B cell (primary cell): ENCODE measurements at regions not wholly inside any gene's neighbourhood (a gene's known extent, or its start where the extent isn't known, plus 50 kb on each side); places are given as distances from the start of the nearest gene placed in this dataset.

ENCODE experiments used
- ATAC-seq: fragments of 200-7000 bp; cut with Tn5 transposase; one replicate; pipeline ENCODE4 v1.10.0; 2021; ENCODE audit warnings: low read depth, mild to moderate bottlenecking, moderate number of reproducible peaks, moderate library complexity
- CTCF ChIA-PET: fragments of 350-600 bp; sonication (Branson Sonifier 250); formaldehyde crosslinking; loops from one replicate; lab custom pipeline; 2021; ENCODE audit warnings: antibody characterized with exemption, inconsistent platforms; lab: Charles Lee
- POLR2A ChIA-PET: fragments of 350-600 bp; sonication (Branson Sonifier 250); formaldehyde crosslinking; loops from one replicate; lab custom pipeline; 2021; ENCODE audit warnings: antibody characterized with exemption; lab: Charles Lee
- DNase-seq: peaks from one replicate; pipeline ENCODE4 v3.0.0; 2013
- H2AFZ ChIP-seq: 2 replicates; pipeline ENCODE4 v1.6.1; 2012; ENCODE audit warnings: mild to moderate bottlenecking, low read depth, low read length; ENCODE audit not compliant: insufficient read depth, poor library complexity, severe bottlenecking
- H3K27ac ChIP-seq, 2 donors: 1 replicate in 1 of 2; 2 replicates in 1 of 2; pipeline ENCODE4 v1.5.1; 2012 to 2013; ENCODE audit warnings: low read length in 2 of 2, mild to moderate bottlenecking in 2 of 2, moderate library complexity in 1 of 2
- H3K27me3 ChIP-seq, 4 experiments: fragments of 200-600 bp in 1 of 4; sonication (generic) in 1 of 4; replicated peaks in 1 of 4; 1 replicate in 2 of 4; 2 replicates in 2 of 4; pipeline versions ENCODE4 v1.6.1 to v1.7.0; 2013 to 2016; ENCODE audit warnings: low read length in 3 of 4, mild to moderate bottlenecking in 2 of 4, mixed read lengths in 1 of 4, moderate library complexity in 1 of 4; ENCODE audit not compliant: insufficient read depth in 4 of 4, control insufficient read depth in 3 of 4; ENCODE audit errors: control extremely low read depth in 1 of 4
- H3K36me3 ChIP-seq, 2 experiments: replicated peaks in 1 of 2; 1 replicate in 1 of 2; 2 replicates in 1 of 2; pipeline versions ENCODE4 v1.6.1 to v1.7.1; 2013; ENCODE audit warnings: low read length in 1 of 2; ENCODE audit not compliant: insufficient read depth in 2 of 2, control insufficient read depth in 1 of 2; ENCODE audit errors: control extremely low read depth in 1 of 2, extremely low read depth in 1 of 2
- H3K4me1 ChIP-seq, 2 donors: fragments of 200-600 bp in 1 of 2; sonication (generic) in 1 of 2; 1 replicate in 1 of 2; 2 replicates in 1 of 2; pipeline versions ENCODE4 v1.5.1 to v1.6.1; 2013 to 2017; ENCODE audit warnings: low read length in 2 of 2; ENCODE audit not compliant: control insufficient read depth in 2 of 2, insufficient read depth in 2 of 2
- H3K4me2 ChIP-seq: replicated peaks from 2 replicates; pipeline ENCODE3; 2012; ENCODE audit warnings: mild to moderate bottlenecking, low read depth, low read length; ENCODE audit not compliant: poor library complexity, severe bottlenecking
- H3K4me3 ChIP-seq, 5 experiments: fragments of 200-600 bp in 1 of 5; sonication (generic) in 1 of 5; 1 replicate in 3 of 5; 2 replicates in 2 of 5; pipeline versions ENCODE4 v1.5.1 to v1.7.0; 2011 to 2016; ENCODE audit warnings: low read length in 4 of 5, mild to moderate bottlenecking in 4 of 5, low read depth in 2 of 5, control low read depth in 1 of 5, moderate library complexity in 1 of 5; ENCODE audit not compliant: insufficient read depth in 1 of 5; ENCODE audit errors: control extremely low read depth in 1 of 5, extremely low read depth in 1 of 5
- H3K79me2 ChIP-seq: fragments of 200-600 bp; sonication (generic); one replicate; pipeline ENCODE4 v1.6.0; 2016; ENCODE audit warnings: low read length; ENCODE audit not compliant: control insufficient read depth, insufficient read depth
- H3K9ac ChIP-seq: fragments of 200-600 bp; sonication (generic); 2 replicates; pipeline ENCODE4 v1.6.1; 2017; ENCODE audit warnings: mild to moderate bottlenecking, low read length, moderate library complexity
- H3K9me3 ChIP-seq, 3 donors: one replicate each; pipeline versions ENCODE4 v1.6.1 to v1.7.1; 2013; ENCODE audit warnings: low read length in 2 of 3; ENCODE audit not compliant: control insufficient read depth in 2 of 3, insufficient read depth in 1 of 3; ENCODE audit errors: control extremely low read depth in 1 of 3
- H4K20me1 ChIP-seq: 2 replicates; pipeline ENCODE4 v1.6.0; 2012; ENCODE audit warnings: mild to moderate bottlenecking, low read length; ENCODE audit not compliant: insufficient read depth, control insufficient read depth, poor library complexity, severe bottlenecking
- H3K27ac Mint-ChIP-seq: one replicate; pipeline ENCODE4 v1.8.0; 2021; ENCODE audit warnings: mixed read lengths
- H3K27me3 Mint-ChIP-seq: one replicate; pipeline ENCODE4 v1.8.0; 2021; ENCODE audit warnings: mixed read lengths
- H3K4me1 Mint-ChIP-seq: one replicate; pipeline ENCODE4 v1.8.0; 2021; ENCODE audit warnings: mixed read lengths
- H3K4me3 Mint-ChIP-seq: one replicate; pipeline ENCODE4 v1.8.0; 2021; ENCODE audit warnings: mixed read lengths
- H3K9me3 Mint-ChIP-seq: one replicate; pipeline ENCODE4 v1.8.0; 2022; ENCODE audit warnings: mixed read lengths; ENCODE audit not compliant: insufficient read depth
- EZH2 ChIP-seq: IDR thresholded peaks from 2 replicates; pipeline ENCODE4 v1.6.1; 2012; ENCODE audit warnings: borderline replicate concordance, low read depth, mild to moderate bottlenecking, moderate library complexity, low read length; ENCODE audit not compliant: insufficient read depth, poor library complexity, severe bottlenecking
- WGBS: methylation state at CpG from one replicate; pipeline ENCODE4 v1.1.5; 2013; ENCODE audit warnings: missing lambda C conversion rate; ENCODE audit not compliant: insufficient coverage; 5-methylcytosine and 5-hydroxymethylcytosine counted together
- intact Hi-C: fragments of 100-400 bp; cut with micrococcal nuclease; formaldehyde crosslinking; loops from one replicate; pipeline ENCODE4 v1.10.0; 2022
- TF ChIP-seq, protein P1 (sequence below): fragments of 200-600 bp; IDR thresholded peaks from one replicate; pipeline ENCODE4 v1.8.0; 2022; ENCODE audit warnings: antibody characterized with exemption, mild to moderate bottlenecking

DNA sequence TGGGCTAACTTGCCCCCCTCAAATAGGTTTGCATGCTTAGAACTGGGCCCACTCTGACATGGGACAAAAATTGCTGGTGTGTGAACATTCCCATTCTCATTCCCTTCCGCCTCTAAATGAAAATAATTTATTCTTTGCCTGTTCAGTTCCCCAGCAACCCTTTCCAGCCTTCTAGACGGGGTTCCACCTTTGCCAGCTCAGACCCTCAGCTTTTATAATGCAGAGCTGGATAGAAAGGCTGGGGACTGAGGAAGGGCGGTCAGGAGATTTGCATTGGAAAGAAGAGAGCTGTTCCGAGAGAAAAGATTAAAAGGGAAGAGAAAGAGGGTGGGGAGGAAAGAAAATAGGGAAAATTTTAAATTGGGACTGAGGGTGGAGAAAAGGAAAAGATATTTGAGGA, 151.1 kb upstream of the WSCD1 start:
- no peak overlapping the region for H3K4me3 Mint-ChIP-seq
- H3K27ac Mint-ChIP-seq: no peak overlapping the region
- no peaks in the 10 kb centered on the region for H3K36me3 ChIP-seq
- DNase-seq (no peak), ATAC-seq (no peak)
- CTCF ChIA-PET: no interaction called here
- no peak overlapping the region for H2AFZ ChIP-seq
- H3K9me3 ChIP-seq: peaks cover 0 to 4% (median 0%) of the 10 kb centered on the region in 3 donors
- 83% methylated on average over 2 of the region's 4 CpGs for WGBS
- peaks cover 0 to 3% (median 0%) of the 10 kb centered on the region in 4 experiments for H3K27me3 ChIP-seq
- POLR2A ChIA-PET: no interaction called here
- no peak overlapping the region for H3K9ac ChIP-seq
- no peaks in the 10 kb centered on the region for H3K4me1 ChIP-seq
- no peak overlapping the region for H3K4me2 ChIP-seq
- no peak overlapping the region for H3K27ac ChIP-seq
- H3K9me3 Mint-ChIP-seq: no peaks in the 10 kb centered on the region
- intact Hi-C loops: no loop called here
- H3K79me2 ChIP-seq: no peaks in the 10 kb centered on the region
- H3K27me3 Mint-ChIP-seq: peaks cover 2% of the 10 kb centered on the region
- no peak for TF ChIP-seq EZH2
- TF ChIP-seq, protein P1, sequence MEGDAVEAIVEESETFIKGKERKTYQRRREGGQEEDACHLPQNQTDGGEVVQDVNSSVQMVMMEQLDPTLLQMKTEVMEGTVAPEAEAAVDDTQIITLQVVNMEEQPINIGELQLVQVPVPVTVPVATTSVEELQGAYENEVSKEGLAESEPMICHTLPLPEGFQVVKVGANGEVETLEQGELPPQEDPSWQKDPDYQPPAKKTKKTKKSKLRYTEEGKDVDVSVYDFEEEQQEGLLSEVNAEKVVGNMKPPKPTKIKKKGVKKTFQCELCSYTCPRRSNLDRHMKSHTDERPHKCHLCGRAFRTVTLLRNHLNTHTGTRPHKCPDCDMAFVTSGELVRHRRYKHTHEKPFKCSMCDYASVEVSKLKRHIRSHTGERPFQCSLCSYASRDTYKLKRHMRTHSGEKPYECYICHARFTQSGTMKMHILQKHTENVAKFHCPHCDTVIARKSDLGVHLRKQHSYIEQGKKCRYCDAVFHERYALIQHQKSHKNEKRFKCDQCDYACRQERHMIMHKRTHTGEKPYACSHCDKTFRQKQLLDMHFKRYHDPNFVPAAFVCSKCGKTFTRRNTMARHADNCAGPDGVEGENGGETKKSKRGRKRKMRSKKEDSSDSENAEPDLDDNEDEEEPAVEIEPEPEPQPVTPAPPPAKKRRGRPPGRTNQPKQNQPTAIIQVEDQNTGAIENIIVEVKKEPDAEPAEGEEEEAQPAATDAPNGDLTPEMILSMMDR: no peak
- no peaks in the 10 kb centered on the region for H3K4me1 Mint-ChIP-seq
- H3K4me3 ChIP-seq: no peak overlapping the region
- no peaks in the 10 kb centered on the region for H4K20me1 ChIP-seq

DNA sequence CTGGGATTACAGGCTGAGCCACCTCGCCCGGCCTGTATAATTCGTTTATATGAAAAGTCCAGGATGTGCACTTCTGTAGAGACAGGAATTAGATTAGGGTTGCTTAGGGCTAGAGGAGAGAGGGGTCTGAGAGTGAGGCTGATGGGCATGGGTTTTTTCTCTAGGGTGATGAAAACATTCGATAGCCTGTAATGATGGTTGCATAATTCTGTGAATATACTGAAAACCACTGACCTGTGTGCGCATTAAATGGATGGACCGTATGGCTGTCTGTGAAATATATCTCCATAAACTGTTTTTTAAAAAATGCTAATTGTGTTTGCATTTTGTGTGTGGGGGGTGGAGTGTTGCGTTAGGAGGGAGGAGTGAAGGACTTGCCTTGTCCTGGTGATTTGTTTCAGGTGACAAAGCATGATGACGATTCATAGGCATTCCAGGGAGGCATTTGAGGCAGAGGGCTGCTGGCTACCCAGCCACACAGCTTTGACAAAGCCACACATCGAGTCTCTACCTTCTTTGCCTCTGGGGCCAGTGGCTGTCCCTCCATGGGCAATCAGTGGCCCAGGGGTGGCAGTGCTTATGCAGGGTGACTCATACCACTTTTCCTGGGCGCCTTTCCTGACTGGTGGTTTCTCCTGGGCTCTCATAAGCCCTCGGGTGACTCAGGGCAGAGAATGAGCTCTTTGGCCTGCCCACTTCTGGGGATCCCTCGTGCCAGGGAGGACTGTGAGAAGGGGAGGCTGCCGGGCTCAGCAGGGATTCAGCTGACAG, 148.5 kb upstream of the WSCD1 start:
- Mint-ChIP-seq H3K9me3 (no peaks in the 10 kb centered on the region), H3K4me1 (no peaks in the 10 kb centered on the region), H3K27me3 (peaks cover 2% of the 10 kb centered on the region), H3K27ac (no peak overlapping the region), H3K4me3 (no peak overlapping the region)
- intact Hi-C loops: no loop called here
- Histone ChIP-seq H3K4me1 (no peaks in the 10 kb centered on the region), H4K20me1 (no peaks in the 10 kb centered on the region), H3K27ac (no peak overlapping the region), H3K36me3 (no peaks in the 10 kb centered on the region), H3K4me2 (no peak overlapping the region), H3K27me3 (peaks cover 0 to 3% (median 0%) of the 10 kb centered on the region in 4 experiments), H3K79me2 (no peaks in the 10 kb centered on the region), H3K4me3 (no peak overlapping the region), H3K9me3 (peaks cover 0 to 4% (median 0%) of the 10 kb centered on the region in 3 donors), H3K9ac (no peak overlapping the region), H2AFZ (no peak overlapping the region)
- POLR2A ChIA-PET: no interaction called here
- 77% methylated on average over 12 of the region's 13 CpGs for WGBS
- no peak for ATAC-seq
- TF ChIP-seq EZH2: no peak
- TF ChIP-seq, protein P1: no peak
- DNase-seq: no peak
- CTCF ChIA-PET: no interaction called here
